ENCODE measurements at regions not wholly inside any gene's neighbourhood (a gene's known extent, or its start where the extent isn't known, plus 50 kb on each side); places are given as distances from the start of the nearest gene placed in this dataset.

GRCh38 chr10:113402602-113403001, 150.3 kb upstream of the HABP2 start:
- no peak for ATAC-seq (ENCODE audit: insufficient read depth, low FRiP score)

GRCh38 chr10:113407218-113407617, 145.6 kb upstream of the HABP2 start:
- no peaks in the 10 kb centered on the region for H3K36me3 ChIP-seq (ENCODE audit: control insufficient read depth in 4 of 4, insufficient read depth in 4 of 4, low read length in 4 of 4)
- ATAC-seq (ENCODE audit: insufficient read depth, low FRiP score) = no peak
- peaks cover 0 to 1% (median 0%) of the 10 kb centered on the region in 4 donors for H3K9me3 ChIP-seq (ENCODE audit: control insufficient read depth in 4 of 4, insufficient read depth in 3 of 4, low read length in 3 of 4)
- no peak for DNase-seq
- peaks cover 0 to 3% (median 0%) of the 10 kb centered on the region in 5 donors for H3K4me1 ChIP-seq (ENCODE audit: control insufficient read depth in 5 of 5, insufficient read depth in 5 of 5, low read length in 5 of 5)
- peaks cover 0 to 3% (median 0%) of the 10 kb centered on the region in 3 donors for H3K27me3 ChIP-seq (ENCODE audit: control insufficient read depth in 3 of 3, insufficient read depth in 3 of 3, low read length in 2 of 3)
- H3K27ac ChIP-seq (ENCODE audit: low read depth in 1 of 2, low read length in 1 of 2) = no peak overlapping the region
- TF ChIP-seq CTCF (IDR thresholded peaks at IDR 0.05; ENCODE audit: control extremely low read depth, extremely low read depth) = no peak
- no peak overlapping the region for H3K9ac ChIP-seq (ENCODE audit: insufficient read depth in 1 of 2, low read length in 2 of 2)
- no peak overlapping the region for H3K4me3 ChIP-seq
- WGBS, 2 donors = 78 to 81% methylated on average over 7 of the region's 7 CpGs

More at GRCh38 chr10:113402602-113403001, 150.3 kb upstream of the HABP2 start:
- no peak overlapping the region for H3K4me3 ChIP-seq
- peaks cover 0 to 20% (median 6%) of the 10 kb centered on the region in 5 donors for H3K4me1 ChIP-seq (ENCODE audit: control insufficient read depth in 5 of 5, insufficient read depth in 5 of 5, low read length in 5 of 5)
- peaks cover 0 to 3% (median 0%) of the 10 kb centered on the region in 4 donors for H3K9me3 ChIP-seq (ENCODE audit: control insufficient read depth in 4 of 4, insufficient read depth in 3 of 4, low read length in 3 of 4)
- no peak overlapping the region for H3K9ac ChIP-seq (ENCODE audit: insufficient read depth in 1 of 2, low read length in 2 of 2)
- no peak overlapping the region for H3K27ac ChIP-seq (ENCODE audit: low read depth in 1 of 2, low read length in 1 of 2)
- no peak for DNase-seq
- H3K27me3 ChIP-seq (ENCODE audit: control insufficient read depth in 3 of 3, insufficient read depth in 3 of 3, low read length in 2 of 3) = peaks cover 0 to 3% (median 0%) of the 10 kb centered on the region in 3 donors
- TF ChIP-seq CTCF (IDR thresholded peaks at IDR 0.05; ENCODE audit: control extremely low read depth, extremely low read depth) = no peak
- no peaks in the 10 kb centered on the region for H3K36me3 ChIP-seq (ENCODE audit: control insufficient read depth in 4 of 4, insufficient read depth in 4 of 4, low read length in 4 of 4)
- WGBS, 2 donors = 56 to 59% methylated on average over 3 of the region's 3 CpGs

- no peak for DNase-seq
- no peaks in the 10 kb centered on the region for H3K36me3 ChIP-seq (ENCODE audit: control insufficient read depth in 4 of 4, insufficient read depth in 4 of 4, low read length in 4 of 4)
- 94 to 95% methylated on average over 10 of the region's 10 CpGs for WGBS, 2 donors
Observed at GRCh38 chr10:113409175-113409574, 143.7 kb upstream of the HABP2 start.

More at GRCh38 chr10:113409175-113409574, 143.7 kb upstream of the HABP2 start:
- Histone ChIP-seq H3K4me3 (no peak overlapping the region), H3K4me1 (ENCODE audit: control insufficient read depth in 5 of 5, insufficient read depth in 5 of 5, low read length in 5 of 5) (peaks cover 0 to 1% (median 0%) of the 10 kb centered on the region in 5 donors), H3K27ac (ENCODE audit: low read depth in 1 of 2, low read length in 1 of 2) (no peak overlapping the region), H3K27me3 (ENCODE audit: control insufficient read depth in 3 of 3, insufficient read depth in 3 of 3, low read length in 2 of 3) (peaks cover 0 to 3% (median 0%) of the 10 kb centered on the region in 3 donors), H3K9me3 (ENCODE audit: control insufficient read depth in 4 of 4, insufficient read depth in 3 of 4, low read length in 3 of 4) (peaks cover 0 to 1% (median 0%) of the 10 kb centered on the region in 4 donors), H3K9ac (ENCODE audit: insufficient read depth in 1 of 2, low read length in 2 of 2) (no peak overlapping the region)
- no peak for ATAC-seq (ENCODE audit: insufficient read depth, low FRiP score)
- no peak for TF ChIP-seq CTCF (IDR thresholded peaks at IDR 0.05; ENCODE audit: control extremely low read depth, extremely low read depth)
